GM19372 (cell line): ENCODE measurements at regions not wholly inside any gene's neighbourhood (a gene's known extent, or its start where the extent isn't known, plus 50 kb on each side); places are given as distances from the start of the nearest gene placed in this dataset.

Source experiments
- ATAC-seq: cut with Tn5 transposase; IDR thresholded peaks from one replicate; pipeline ENCODE4 v1.9.1; 2021; ENCODE audit warnings: mild to moderate bottlenecking, low read depth, moderate library complexity; ENCODE audit not compliant: unreplicated experiment

DNA sequence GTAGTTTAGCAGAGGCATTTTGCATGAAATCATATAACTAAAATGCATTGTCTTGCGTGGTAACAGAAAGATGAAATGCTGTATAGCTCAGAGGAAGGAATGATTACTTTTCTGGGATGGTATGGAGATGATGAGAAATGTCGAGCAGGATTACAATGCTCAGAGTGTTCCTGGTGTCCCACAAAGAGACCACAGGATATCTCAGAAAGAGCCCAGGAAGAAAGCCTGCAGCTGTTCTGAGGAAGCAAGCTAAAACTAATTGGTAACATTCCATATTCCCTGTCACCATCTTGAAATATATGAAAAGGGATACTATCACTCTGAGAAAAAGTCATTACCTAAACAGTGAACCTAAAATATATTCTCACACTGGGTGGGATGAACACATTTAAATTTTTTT lies 233.1 kb downstream of the POU4F1 start:
- no peak for ATAC-seq

DNA sequence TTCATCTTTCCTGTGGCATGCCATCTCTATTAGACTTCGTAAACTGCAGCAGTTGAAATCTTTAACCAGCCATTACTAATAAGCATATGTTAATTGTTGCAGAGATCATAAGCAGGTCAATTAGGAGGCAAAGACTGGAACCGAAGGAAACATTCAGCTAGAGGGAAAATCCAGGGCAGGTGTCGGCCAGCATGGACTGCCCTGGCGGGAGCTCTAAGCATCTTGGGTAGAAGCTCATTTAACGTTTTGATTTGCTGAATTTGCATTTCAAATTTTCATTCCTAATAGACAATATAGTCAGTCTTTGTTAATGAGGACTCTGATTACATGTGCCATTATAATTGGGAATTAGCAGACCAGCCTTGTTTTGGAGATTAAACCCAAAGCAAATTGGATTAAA lies 238.6 kb downstream of the POU4F1 start:
- no peak for ATAC-seq

- ATAC-seq = peak; percentile 59
Measured at GRCh38 chr13:78341032-78341431, 262.3 kb downstream of the POU4F1 start.

GRCh38 chr13:78339927-78340326 lies 263.4 kb downstream of the POU4F1 start:
- ATAC-seq = no peak

GRCh38 chr13:78334059-78334458 lies 269.3 kb downstream of the POU4F1 start:
- ATAC-seq = no peak

DNA sequence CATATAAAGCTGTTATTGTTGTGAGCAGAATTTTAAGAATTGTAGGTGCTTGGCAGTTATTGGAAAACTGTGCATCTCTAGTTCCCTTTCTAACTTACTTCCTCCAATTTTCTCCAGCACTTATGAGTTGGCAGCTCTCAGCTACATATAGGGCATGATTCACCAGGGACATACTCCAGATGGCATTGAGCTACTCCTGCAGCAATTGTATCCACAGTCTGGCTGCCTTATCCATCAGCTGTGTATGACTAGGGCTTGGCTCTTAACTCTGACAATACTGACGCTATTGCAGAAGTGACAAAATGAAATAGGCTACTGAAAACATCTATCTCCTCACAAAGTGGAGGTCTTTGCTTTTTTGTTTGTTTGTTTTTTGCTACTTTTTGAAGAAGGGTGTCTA lies 276.7 kb downstream of the POU4F1 start:
- no peak for ATAC-seq

DNA sequence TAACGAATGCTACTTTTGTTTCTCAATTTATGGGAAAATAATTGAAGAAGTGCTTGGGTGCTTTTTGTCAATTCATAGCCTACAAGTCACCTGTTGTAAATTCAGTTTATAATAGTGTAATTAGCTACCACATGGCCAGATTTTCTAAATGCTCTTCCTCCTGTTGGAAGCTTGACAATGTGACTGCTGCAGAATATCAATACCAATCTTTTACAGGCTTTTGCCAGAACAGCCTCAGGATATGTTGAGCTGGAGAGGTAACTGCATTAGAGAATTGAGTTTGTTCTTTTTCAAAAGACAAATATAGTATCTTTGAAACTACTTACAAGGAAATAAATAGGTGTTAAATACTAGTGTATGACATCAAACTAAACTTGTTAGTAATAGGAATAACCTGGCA lies 277.8 kb downstream of the POU4F1 start:
- no peak for ATAC-seq

DNA sequence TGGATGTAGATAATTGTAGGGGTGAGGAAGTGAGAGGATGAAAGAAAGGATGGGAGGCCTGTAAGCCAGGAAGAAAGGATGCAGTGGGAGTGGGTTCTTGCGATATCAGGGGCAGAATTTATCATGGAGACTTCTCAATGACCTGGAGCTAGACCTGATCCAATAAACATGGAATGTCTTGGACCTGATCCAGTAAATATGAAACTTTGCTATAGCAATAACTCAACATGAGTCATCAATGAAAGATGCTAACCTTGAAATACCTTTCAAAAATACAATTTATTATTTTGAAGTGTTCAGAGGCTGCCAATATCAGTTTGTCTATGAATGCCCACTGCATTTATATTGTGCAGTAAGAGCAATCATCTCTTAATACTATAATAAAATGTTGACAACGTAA lies 279.5 kb downstream of the POU4F1 start:
- no peak for ATAC-seq

GRCh38 chr13:78323040-78323439 lies 280.3 kb downstream of the POU4F1 start:
- no peak for ATAC-seq

DNA sequence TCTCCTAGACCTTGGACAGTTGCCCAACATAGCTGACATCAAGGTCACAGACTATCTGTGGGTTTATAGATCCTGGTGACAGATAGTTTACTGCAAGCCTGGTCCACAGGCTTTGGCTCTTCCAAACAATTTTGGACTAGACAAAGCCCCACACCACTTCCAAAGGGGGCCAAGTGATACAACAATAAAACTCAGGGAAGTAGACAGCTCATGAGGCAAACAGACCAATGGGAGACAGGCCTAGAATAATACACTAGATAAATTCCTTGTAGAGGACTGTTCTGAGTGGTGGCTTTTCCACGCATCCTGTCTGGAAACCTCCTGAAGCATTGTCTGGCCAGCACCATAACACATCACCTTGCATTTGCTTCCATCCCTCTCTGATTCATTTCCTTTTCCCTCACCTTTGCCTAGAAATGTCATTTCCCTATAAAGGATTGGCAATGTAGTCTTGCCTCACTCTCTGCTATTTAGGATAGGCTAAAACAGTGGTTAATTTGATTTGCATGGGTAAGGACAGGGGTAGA lies 284.2 kb downstream of the POU4F1 start:
- no peak for ATAC-seq

DNA sequence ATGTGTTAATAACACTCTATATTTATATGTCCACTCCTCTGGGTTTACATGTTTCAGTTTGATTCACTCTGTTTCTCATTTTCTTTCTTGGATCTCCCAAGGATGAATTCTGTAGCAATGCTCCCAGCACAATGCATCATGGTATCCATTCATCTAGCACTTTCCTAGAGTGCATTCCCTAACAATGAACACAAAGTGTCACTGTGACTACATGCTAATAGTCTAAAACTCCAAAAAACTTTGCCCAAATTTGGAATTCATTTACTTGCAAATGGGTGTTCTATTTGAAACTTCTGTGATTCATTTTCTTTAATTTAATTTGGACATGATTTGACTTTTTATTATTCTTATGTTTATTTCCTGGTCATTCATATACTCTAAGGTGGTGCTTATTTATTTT lies 286.3 kb downstream of the POU4F1 start:
- ATAC-seq = no peak

GRCh38 chr13:78309497-78310180 lies 293.7 kb downstream of the POU4F1 start:
- ATAC-seq = peak; percentile 74

DNA sequence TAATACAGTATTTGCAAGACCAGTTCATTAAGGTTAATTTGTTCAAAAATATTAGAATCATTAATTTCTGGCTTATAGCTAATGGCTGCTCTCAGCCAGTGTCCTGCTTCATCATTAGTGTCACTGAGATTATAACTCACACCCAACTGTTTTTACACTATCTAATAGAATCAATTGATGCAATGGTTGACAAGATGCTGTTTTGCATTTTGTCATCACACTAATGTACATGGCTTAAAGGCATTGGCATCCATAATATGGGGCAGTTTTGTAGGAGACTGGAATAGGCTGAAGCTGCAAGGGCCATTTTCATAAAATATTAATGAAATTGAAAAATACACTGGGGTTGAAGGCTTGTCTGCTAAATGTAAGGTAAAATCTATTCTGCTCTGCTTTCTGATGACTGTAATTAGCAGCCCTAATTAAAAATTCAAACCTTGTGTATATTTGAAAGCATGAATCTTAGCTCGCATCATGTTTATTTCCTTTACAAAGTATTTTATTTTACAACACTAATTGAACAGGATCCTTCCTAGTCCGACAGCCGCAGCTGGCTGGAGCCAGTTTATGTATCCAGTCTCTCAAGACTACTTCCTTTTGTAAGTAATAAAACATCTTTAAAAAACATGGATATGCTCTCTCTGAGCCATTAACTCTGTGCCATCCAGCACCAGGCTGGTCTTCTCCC lies 296.7 kb downstream of the POU4F1 start:
- ATAC-seq = no peak

- ATAC-seq = no peak
Measured at GRCh38 chr13:78305171-78305570, 298.2 kb downstream of the POU4F1 start.

- ATAC-seq = peak; percentile 51
Measured at GRCh38 chr13:78299832-78300623, 303.3 kb downstream of the POU4F1 start.

- no peak for ATAC-seq
Measured at GRCh38 chr13:78298657-78299056, 304.7 kb downstream of the POU4F1 start.

DNA sequence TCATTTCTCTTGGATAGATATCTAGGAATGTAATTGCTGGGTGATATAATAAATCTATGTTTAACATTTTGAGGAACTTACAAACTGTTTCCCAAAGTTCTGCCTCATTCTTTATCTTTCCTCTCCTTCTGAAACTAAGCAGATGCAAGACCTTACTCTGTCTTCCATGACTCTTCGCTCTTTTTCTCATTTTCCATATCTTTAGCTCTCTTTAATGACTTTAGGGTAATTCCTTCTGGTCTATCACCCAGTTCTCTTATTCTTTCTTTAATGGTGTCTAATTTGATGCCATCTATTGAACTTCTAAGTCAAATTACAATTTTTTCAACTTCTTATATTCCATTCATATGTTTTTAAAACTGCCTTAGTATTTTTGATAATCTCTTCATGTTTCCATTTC lies 316.6 kb downstream of the POU4F1 start:
- ATAC-seq = no peak

DNA sequence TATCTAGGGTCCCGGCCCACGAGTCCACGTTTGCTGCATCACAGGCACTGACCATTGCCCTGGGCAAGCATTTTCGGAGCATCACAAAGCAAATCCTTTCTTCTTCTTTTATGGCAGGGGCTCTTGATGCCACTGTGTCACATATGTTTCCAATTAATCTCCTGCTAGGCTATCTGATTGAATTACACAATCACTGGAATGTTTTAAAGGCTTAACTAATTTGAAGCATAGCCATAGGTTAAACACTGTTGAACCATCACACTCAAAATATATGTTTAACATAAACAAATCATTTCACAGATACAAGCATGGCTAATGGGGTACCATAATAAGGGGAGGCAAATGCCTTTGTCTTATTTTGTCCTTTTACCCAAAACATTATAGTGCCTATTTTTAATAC lies 338.3 kb downstream of the POU4F1 start:
- ATAC-seq = no peak

GRCh38 chr13:78258304-78258703 lies 339.7 kb upstream of the EDNRB start:
- ATAC-seq = no peak

GRCh38 chr13:78256484-78256883 lies 337.9 kb upstream of the EDNRB start:
- ATAC-seq = no peak

DNA sequence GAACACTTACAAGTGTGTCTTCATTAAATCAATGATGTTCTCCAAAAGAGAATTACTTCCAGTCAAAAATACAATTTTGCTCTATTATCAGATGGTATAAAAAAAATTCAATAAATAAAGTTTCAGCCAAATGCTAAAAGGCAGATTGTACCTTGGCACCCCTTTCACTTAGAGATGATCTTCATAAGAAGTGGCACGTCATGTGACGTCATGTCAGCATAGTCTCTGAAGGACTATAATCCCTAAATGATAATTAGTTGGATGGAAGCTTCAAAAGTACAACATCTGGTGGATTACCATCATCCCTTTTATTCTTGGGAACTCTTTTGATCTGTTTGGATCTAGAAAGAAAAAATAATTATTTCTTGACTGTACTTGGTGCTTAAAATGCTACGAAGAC lies 335.5 kb upstream of the EDNRB start:
- ATAC-seq = no peak
